GM19397 (cell line): ENCODE measurements at regions not wholly inside any gene's neighbourhood (a gene's known extent, or its start where the extent isn't known, plus 50 kb on each side); places are given as distances from the start of the nearest gene placed in this dataset.

Experiments used
- ATAC-seq: cut with Tn5 transposase; IDR thresholded peaks from one replicate; pipeline ENCODE4 v1.9.1; 2021; ENCODE audit warnings: mild to moderate bottlenecking, moderate library complexity; ENCODE audit not compliant: unreplicated experiment

DNA sequence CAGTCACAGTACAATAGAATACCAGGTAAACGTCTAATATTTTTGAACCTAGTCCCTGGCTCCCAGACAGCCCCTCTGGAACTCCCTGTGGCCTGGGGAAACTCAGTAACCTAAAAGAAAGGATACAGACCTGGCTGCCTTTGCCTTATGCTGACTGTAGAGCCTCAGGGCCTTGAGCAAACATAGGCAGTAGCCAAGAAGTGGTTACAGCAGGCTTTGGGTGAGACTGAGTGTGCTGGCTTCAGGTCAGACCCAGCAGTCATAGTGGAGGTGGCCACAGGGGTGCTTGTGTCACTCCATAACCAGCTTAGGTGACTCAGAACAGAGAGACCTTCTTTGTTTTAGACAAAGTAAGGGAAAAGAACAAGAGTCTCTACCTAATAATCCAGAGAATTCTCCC, 141.8 kb upstream of the PRDX4 start:
- ATAC-seq, result no peak

DNA sequence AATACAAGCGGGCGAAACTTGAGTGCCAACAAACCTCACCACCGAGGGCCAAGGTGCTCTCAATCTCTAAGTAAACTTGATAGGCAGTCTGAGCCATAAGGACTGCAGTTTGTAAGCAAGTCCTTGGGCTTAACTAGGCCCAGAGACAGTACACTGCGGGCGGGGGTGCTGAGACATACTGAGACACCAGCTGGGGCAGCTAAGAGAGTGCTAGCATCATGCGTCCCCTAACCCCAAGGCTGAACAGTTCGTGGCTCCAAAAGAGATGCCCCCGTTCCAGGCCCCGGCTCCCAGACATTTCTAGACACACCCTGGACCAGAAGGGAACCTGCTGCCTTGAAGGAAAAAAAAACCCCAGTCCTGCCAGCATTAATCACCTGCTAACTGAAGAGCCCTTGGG, 126.8 kb upstream of the PRDX4 start:
- no peak for ATAC-seq

DNA sequence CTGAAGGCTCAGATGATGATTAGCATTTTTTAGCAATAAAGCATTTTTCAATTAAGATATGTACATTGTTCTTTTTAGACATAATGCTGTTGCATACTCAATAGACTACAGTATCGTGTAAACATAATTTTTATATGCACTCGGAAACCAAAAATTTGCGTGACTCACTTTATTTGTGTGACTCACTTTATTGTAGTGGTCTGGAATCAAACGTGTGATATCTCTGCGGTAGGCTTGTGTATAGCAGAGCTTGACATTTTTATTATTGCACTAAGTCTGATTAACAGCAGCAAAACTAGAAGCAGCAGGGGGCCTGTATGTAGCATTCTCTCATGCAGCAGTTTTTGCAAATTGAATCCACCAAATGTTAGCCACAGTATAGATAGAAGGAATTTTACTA, 119.1 kb upstream of the PRDX4 start:
- ATAC-seq, result no peak

- ATAC-seq, result no peak
These were observed 115.0 kb upstream of the PRDX4 start for GRCh38 chrX:23552303-23552702.

DNA sequence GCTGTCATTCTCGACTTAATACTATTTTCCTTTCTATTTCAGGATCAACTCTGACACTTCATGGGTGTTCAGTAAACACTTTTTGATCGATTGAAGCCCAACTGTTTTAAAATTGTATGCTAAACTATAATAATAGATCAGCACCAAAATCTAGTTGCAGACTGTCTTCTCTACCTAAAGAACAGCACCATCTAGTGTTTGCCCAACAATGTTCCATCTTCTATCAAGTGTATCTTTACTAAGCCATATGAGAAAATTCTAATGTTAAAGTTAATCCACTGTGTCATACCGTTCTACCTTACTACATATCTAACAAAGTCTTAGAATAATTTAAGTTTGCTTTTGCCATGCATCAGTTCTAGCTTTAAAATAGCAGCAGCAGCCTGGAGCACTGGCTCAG, 113.0 kb upstream of the PRDX4 start:
- no peak for ATAC-seq

- ATAC-seq, result no peak
These were observed 110.2 kb upstream of the PRDX4 start for GRCh38 chrX:23557070-23557469.

DNA sequence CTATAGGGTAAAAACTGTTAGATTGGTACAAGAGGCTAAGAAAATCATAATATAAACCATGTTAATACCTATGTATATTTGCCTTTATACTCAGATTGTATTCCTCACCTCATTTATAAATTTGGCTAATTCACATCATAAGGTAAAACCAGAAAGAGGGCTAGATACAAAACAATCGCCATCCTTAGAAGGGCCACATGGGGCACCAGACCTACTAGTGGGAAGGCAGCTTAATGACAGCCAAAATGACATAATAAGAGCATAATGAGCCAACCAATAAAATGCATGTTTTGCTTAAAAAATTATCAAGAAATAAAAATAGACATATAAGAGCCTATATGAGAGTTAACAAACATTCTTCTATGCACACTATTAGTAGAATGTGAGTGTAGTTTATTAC, 107.3 kb upstream of the PRDX4 start:
- no peak for ATAC-seq

DNA sequence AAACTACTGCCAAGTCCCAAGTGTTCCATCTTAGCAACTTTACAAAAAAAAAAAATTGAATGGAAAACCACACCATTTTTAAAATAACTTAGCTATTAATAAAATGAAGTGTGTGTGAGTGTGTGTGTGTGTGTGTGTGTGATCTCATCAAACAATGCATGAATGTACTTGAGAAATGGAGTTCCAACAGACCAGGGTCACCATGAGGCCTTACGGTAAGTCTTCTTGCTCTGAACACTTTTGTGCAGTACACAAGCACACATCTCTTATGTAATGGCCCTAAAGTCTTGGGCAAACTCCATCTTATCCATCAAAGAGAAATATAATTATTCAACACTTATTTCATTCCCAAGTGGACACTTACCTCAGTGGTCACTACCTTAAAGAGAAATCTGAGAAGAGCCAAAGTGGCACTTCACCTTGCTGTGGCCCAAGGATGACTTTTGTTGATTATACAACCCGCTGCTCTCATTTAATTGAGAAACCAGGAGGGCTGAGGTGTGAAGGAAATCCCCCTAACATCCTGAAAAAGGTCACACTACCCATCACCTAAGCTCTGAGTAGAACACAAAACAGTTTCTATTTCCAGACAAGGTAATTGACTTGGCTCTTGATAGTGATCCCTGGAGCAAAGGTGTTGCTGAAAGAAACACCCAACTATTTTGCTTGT, 96.5 kb upstream of the PRDX4 start:
- no peak for ATAC-seq

GRCh38 chrX:23575281-23575680, 92.0 kb upstream of the PRDX4 start:
- ATAC-seq, result no peak

- no peak for ATAC-seq
These were observed 89.2 kb upstream of the PRDX4 start for GRCh38 chrX:23578079-23578478.

GRCh38 chrX:23589496-23589895, 77.8 kb upstream of the PRDX4 start:
- ATAC-seq, result no peak

GRCh38 chrX:23592741-23593140, 74.6 kb upstream of the PRDX4 start:
- ATAC-seq, result no peak

GRCh38 chrX:23598575-23598974, 68.7 kb upstream of the PRDX4 start:
- ATAC-seq, result no peak

DNA sequence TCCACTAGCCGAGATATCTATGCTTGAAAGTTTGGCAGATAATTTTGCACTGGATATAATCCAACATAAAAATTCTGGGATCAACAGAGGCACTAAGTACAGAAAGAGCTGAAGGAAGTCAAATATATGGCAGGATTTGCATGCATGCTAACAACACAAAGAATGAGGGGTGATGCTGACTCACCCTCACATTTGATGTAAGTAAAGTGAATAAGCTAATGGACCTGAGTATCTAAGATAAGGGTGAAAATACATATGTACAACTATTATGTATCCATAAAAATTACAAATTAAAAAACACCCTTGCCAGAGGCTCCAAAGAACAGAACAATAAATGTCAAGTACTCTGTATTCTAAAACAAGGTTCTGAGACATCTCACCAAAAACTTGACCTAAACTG, 63.8 kb upstream of the PRDX4 start:
- ATAC-seq, result no peak

DNA sequence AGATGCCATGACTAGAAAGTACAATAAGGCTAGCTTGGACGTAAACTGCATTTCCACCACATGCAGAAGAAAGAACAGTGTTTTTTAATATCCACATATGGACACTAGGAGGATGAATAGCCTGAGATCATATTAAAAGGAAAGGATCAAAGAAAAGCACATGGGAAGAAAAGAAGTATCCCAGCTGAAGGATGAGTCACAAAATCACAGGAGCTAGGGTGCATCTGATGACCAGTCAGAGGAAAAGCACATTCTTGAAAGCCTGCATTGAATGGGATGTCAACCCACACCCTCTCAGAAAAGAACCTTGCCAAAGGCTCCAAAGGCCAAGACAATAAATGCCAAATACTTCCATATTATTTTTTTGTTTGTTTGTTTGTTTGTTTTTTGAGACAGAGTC, 56.8 kb upstream of the PRDX4 start:
- no peak for ATAC-seq

DNA sequence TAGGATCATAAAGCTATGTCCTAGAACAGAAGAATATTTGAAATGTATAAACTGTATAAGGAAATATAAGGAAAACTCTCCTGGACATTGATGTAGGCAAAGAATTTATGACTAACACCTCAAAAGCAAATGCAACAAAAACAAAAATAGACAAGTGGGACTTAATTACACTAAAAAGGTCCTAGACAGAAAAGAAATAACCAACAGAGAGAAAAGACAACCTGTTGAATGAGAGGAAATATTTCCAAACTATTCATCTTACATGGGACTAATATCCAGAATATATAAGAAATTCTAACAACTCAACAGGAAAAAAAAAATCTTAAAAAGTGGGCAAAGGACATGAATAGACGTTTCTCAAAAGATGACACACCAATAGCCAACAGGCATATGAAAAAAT, 54.4 kb upstream of the PRDX4 start:
- ATAC-seq, result no peak

DNA sequence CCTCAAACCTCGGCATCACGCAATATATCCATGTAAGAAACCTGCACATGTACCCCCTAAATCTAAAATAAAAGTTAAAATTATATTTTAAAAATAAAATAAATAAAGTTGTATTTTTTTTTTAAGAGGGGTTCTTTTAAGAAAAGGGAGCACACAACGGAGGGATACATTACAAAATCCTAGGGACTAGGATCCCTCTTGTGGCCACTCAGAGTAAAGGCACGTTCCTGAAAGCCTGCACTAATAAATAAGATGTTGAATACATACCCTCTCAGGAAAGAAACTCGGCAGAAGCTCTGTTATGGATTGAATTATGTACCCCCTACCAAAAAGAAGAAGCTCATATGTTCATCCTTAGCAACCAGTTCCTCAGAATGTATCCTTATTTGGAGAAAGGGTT, 50.9 kb upstream of the PRDX4 start:
- no peak for ATAC-seq
